NCI-H1092 treated with DMSO at 0.1 percent for 48 hours (cell line): ENCODE measurements at regions not wholly inside any gene's neighbourhood (a gene's known extent, or its start where the extent isn't known, plus 50 kb on each side); places are given as distances from the start of the nearest gene placed in this dataset.

Source experiments
- DNase-seq: peaks from one replicate; lab custom pipeline; 2025; lab: John Stamatoyannopoulos, UW

- no peak for DNase-seq
These were observed 67.7 kb upstream of the FAM9A start for GRCh38 chrX:8868906-8869305.

- DNase-seq: no peak
These were observed 67.0 kb upstream of the FAM9A start for GRCh38 chrX:8868070-8868773.

GRCh38 chrX:8867406-8867805 is 66.2 kb upstream of the FAM9A start:
- DNase-seq: no peak

GRCh38 chrX:8864161-8864560 is 63.0 kb upstream of the FAM9A start:
- peak; percentile 69 for DNase-seq

GRCh38 chrX:8861908-8862307 is 60.7 kb upstream of the FAM9A start:
- no peak for DNase-seq

GRCh38 chrX:8851231-8851886 is 50.2 kb upstream of the FAM9A start:
- DNase-seq: no peak
